ENCODE measurements at regions not wholly inside any gene's neighbourhood (a gene's known extent, or its start where the extent isn't known, plus 50 kb on each side); places are given as distances from the start of the nearest gene placed in this dataset.
A peak's percentile ranks its signal among the peaks of the same experiment; 100 is the strongest.

DNA sequence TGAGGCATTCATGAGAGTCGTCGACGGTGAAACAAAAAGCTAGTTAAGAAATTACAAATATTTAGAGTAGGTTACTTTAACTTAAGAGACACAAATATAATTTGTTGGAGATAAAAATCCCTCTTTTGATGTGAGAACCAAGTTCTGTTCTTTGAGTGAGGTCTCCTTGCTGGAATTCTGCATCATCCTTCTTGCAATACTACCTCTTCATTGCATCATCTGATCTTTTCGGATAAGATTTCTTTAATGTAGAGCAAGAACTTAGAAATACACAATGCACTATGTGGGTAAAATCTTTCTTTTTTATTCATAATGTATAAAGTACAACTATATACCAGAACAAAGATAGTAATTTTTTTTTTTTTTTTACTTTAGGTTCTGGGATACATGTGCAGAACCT, 118.4 kb downstream of the ARL4C start:
- no peak for DNase-seq (ENCODE audit: low read depth, low spot score)
- Histone ChIP-seq H3K9me3 (ENCODE audit: control insufficient read depth, insufficient read depth, low read length) (no peaks in the 10 kb centered on the region), H3K27me3 (ENCODE audit: control insufficient read depth, insufficient read depth, low read length) (no peaks in the 10 kb centered on the region), H3K27ac (ENCODE audit: low read depth, low read length) (peak overlapping the region; percentile 76), H3K4me3 (ENCODE audit: low read depth, low read length) (no peak overlapping the region)
- TF ChIP-seq, protein P1, sequence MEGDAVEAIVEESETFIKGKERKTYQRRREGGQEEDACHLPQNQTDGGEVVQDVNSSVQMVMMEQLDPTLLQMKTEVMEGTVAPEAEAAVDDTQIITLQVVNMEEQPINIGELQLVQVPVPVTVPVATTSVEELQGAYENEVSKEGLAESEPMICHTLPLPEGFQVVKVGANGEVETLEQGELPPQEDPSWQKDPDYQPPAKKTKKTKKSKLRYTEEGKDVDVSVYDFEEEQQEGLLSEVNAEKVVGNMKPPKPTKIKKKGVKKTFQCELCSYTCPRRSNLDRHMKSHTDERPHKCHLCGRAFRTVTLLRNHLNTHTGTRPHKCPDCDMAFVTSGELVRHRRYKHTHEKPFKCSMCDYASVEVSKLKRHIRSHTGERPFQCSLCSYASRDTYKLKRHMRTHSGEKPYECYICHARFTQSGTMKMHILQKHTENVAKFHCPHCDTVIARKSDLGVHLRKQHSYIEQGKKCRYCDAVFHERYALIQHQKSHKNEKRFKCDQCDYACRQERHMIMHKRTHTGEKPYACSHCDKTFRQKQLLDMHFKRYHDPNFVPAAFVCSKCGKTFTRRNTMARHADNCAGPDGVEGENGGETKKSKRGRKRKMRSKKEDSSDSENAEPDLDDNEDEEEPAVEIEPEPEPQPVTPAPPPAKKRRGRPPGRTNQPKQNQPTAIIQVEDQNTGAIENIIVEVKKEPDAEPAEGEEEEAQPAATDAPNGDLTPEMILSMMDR (IDR thresholded peaks at IDR 0.05; ENCODE audit: low read depth, low read length): no peak
- CTCF ChIA-PET: interaction anchor here (1.3 kb wide), 1 partner anchor 160 kb away, joined by 5 read pairs; no protein-coding TSS in a partner anchor
- POLR2A ChIA-PET: no interaction called here

DNA sequence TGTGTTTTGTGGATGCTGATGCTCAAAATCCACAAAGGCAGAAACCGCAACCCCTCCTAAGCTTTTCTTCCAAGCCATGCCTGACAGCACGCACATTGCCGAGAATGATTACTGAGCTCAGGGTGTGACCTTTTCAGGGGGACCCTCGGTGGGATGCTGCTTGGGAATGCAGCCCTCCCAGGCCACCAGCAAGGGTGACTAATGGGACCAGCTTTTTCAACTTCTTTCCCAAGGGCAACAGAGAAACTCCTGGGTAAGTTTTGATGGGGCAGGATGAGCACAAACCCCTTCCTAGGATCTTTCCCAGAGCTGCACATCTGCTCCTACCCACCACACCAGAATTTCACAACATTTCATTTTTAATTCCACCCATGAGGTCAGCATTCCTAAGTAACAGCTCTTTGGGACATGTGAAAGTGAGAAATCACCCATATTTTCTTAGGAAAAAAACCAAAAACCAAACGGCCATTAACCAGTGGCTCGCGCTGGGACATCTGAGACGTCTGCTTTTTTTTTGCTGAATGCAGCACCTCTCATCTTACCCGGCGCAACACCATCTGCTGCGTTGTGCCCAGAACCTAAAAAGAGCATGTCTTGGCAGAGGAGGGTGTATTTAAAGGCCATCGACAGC, 119.0 kb downstream of the ARL4C start:
- Histone ChIP-seq H3K27ac (ENCODE audit: low read depth, low read length) (peak overlapping the region; percentile 76), H3K4me3 (ENCODE audit: low read depth, low read length) (no peak overlapping the region), H3K27me3 (ENCODE audit: control insufficient read depth, insufficient read depth, low read length) (no peaks in the 10 kb centered on the region), H3K9me3 (ENCODE audit: control insufficient read depth, insufficient read depth, low read length) (no peaks in the 10 kb centered on the region)
- TF ChIP-seq, protein P1 (IDR thresholded peaks at IDR 0.05; ENCODE audit: low read depth, low read length): no peak
- no peak for DNase-seq (ENCODE audit: low read depth, low spot score)
- ChIA-PET POLR2A (interaction anchor here (0.9 kb wide), 1 partner anchor 88 kb away, joined by 3 read pairs; no protein-coding TSS in a partner anchor), CTCF (interaction anchor here (1.3 kb wide), 1 partner anchor 159 kb away, joined by 5 read pairs; no protein-coding TSS in a partner anchor)

DNA sequence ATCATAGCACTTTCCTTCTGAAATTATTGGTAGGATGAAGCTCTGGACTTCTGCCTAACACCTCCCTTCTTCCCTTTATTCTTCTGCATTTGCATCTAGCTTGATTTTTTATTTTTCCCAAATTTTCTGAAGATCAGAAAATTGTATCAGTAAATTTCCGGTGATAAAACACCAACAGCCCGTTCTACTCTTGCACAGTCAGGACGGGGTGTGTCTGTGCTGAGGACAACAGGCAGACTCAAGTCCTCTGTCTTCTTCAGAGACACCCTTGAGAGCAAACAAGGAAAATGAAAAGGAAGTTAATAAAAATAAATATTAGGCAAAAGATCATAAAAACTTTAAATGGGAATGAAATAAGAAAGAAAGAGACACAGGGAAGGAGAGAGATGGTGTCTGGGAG, 120.7 kb downstream of the ARL4C start:
- TF ChIP-seq, protein P1 (IDR thresholded peaks at IDR 0.05; ENCODE audit: low read depth, low read length): no peak

DNA sequence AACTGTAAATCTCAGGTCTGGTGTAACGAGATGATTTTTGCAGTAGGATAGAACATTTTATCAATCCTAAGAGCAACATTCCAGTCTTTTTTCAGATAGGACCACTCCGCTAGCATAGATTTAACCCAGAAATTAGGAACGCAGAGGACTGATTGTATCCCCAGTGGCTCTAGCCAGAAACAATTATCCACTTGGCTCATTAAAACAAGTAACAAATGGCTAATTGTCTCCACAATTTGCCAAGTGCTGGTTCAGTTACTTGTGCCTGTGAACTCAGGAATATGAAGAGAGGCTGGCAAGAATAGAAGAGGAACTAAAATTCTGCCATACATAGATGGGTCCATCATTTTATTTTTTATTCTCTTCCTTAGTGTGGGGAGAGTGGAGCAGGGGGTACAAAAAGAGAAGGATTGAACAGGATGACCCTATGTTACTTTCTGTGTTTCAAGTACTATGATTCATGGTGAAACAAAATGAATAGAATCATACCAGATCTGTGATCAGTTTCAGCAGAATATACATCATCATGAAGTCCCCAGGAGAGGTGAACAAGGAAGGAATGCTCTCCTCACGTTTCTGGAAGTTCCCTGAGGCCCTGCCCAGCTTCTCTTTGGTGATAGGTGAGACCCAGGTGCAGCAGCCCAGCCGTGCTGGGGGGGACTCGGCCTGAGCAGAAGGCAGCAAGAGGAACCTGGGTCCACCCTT, 121.6 kb downstream of the ARL4C start:
- ChIA-PET POLR2A (no interaction called here), CTCF (no interaction called here)
- no peak overlapping the region for H3K4me3 ChIP-seq (ENCODE audit: low read depth, low read length)
- no peaks in the 10 kb centered on the region for H3K9me3 ChIP-seq (ENCODE audit: control insufficient read depth, insufficient read depth, low read length)
- H3K27ac ChIP-seq (ENCODE audit: low read depth, low read length): no peak overlapping the region
- DNase-seq (ENCODE audit: low read depth, low spot score): no peak
- H3K27me3 ChIP-seq (ENCODE audit: control insufficient read depth, insufficient read depth, low read length): peaks cover 2% of the 10 kb centered on the region
- TF ChIP-seq, protein P1 (IDR thresholded peaks at IDR 0.05; ENCODE audit: low read depth, low read length): no peak

More for the DNA sequence above, 120.7 kb downstream of the ARL4C start:
- Histone ChIP-seq H3K27me3 (ENCODE audit: control insufficient read depth, insufficient read depth, low read length) (no peaks in the 10 kb centered on the region), H3K4me3 (ENCODE audit: low read depth, low read length) (no peak overlapping the region), H3K27ac (ENCODE audit: low read depth, low read length) (no peak overlapping the region), H3K9me3 (ENCODE audit: control insufficient read depth, insufficient read depth, low read length) (no peaks in the 10 kb centered on the region)
- no peak for DNase-seq (ENCODE audit: low read depth, low spot score)
- POLR2A ChIA-PET: no interaction called here
- CTCF ChIA-PET: no interaction called here

DNA sequence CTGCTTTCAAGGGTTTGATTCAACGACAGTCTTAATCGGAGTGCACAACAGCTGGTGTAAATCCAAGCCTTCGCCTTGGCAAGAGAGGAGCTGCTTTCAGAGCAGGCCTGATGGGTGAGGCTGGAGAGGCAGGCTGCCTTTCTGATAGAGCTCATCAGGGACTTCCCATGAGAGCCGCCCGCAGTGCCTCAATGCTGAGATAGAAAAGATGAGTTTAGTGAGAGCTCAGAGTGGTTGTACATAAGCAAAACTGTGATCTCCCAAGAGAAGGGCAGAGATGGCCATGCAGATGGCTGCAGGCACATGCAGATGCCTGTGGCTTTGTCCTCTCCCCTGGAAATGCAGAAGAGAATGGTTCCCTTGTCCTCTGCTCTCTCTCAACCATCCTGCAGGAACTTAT, 122.1 kb downstream of the ARL4C start:
- no peaks in the 10 kb centered on the region for H3K9me3 ChIP-seq (ENCODE audit: control insufficient read depth, insufficient read depth, low read length)
- POLR2A ChIA-PET: no interaction called here
- CTCF ChIA-PET: no interaction called here
- no peak overlapping the region for H3K4me3 ChIP-seq (ENCODE audit: low read depth, low read length)
- TF ChIP-seq, protein P1 (IDR thresholded peaks at IDR 0.05; ENCODE audit: low read depth, low read length): no peak
- no peak for DNase-seq (ENCODE audit: low read depth, low spot score)
- H3K27me3 ChIP-seq (ENCODE audit: control insufficient read depth, insufficient read depth, low read length): peaks cover 2% of the 10 kb centered on the region
- peak overlapping the region; percentile 39 for H3K27ac ChIP-seq (ENCODE audit: low read depth, low read length)
